ENCODE measurements at regions not wholly inside any gene's neighbourhood (a gene's known extent, or its start where the extent isn't known, plus 50 kb on each side); places are given as distances from the start of the nearest gene placed in this dataset.

DNA sequence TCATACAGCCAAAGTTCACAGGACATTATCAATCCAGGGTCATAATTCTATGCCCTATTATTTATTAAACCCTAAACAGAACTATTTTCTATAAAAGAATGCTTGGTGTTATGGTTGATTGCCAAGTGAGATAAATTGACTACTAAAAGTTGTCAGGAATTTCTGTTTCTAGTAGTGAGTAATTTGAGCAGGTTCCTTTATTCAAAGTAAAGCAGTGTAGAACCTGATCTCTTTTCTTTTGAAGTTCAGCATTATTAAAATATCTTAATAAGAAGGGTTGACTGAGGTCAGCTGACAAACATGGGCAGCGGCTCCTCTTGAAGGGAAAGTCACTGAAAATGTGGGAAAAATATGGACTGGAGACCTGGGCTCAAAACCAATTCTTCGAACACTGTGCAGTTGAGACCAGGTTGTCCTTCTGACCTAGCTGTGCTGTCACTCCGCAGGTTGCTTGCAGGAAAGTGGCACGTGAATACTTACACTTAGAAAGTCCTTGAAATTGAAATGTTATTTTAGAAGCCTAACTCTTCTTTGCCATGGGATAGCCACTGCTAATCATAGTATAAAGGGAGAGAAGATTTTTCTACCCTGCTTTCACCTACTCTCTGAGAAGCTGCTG lies 141.0 kb downstream of the RASSF9 start:
- TF ChIP-seq SIN3A (IDR thresholded peaks at IDR 0.05; ENCODE audit: borderline replicate concordance in 2 of 2, control insufficient read depth in 1 of 2, low read depth in 2 of 2, low read length in 2 of 2), result no peak
- TF ChIP-seq, protein P1, sequence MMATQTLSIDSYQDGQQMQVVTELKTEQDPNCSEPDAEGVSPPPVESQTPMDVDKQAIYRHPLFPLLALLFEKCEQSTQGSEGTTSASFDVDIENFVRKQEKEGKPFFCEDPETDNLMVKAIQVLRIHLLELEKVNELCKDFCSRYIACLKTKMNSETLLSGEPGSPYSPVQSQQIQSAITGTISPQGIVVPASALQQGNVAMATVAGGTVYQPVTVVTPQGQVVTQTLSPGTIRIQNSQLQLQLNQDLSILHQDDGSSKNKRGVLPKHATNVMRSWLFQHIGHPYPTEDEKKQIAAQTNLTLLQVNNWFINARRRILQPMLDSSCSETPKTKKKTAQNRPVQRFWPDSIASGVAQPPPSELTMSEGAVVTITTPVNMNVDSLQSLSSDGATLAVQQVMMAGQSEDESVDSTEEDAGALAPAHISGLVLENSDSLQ (IDR thresholded peaks at IDR 0.05), result no peak

Measured in K562 (cell line).